Tibial nerve (tissue), 3 donors: ENCODE measurements at regions not wholly inside any gene's neighbourhood (a gene's known extent, or its start where the extent isn't known, plus 50 kb on each side); places are given as distances from the start of the nearest gene placed in this dataset.

ENCODE experiments used
- POLR2A ChIP-seq, 2 donors: fragments of 450-650 bp; IDR thresholded peaks; one replicate each; pipeline ENCODE4 v1.6.1; 2017; ENCODE audit warnings: antibody characterized with exemption in 2 of 2, mild to moderate bottlenecking in 2 of 2, moderate library complexity in 2 of 2
- TF ChIP-seq, protein P1 (sequence below), 5 experiments: fragments of 200-600 bp in 3 of 5; fragments of 450-650 bp in 2 of 5; sonication (generic) in 3 of 5; IDR thresholded peaks; one replicate each; pipeline ENCODE4 v1.5.1; 2016 to 2019; ENCODE audit warnings: antibody characterized with exemption in 5 of 5, mild to moderate bottlenecking in 3 of 5, moderate library complexity in 2 of 5

DNA sequence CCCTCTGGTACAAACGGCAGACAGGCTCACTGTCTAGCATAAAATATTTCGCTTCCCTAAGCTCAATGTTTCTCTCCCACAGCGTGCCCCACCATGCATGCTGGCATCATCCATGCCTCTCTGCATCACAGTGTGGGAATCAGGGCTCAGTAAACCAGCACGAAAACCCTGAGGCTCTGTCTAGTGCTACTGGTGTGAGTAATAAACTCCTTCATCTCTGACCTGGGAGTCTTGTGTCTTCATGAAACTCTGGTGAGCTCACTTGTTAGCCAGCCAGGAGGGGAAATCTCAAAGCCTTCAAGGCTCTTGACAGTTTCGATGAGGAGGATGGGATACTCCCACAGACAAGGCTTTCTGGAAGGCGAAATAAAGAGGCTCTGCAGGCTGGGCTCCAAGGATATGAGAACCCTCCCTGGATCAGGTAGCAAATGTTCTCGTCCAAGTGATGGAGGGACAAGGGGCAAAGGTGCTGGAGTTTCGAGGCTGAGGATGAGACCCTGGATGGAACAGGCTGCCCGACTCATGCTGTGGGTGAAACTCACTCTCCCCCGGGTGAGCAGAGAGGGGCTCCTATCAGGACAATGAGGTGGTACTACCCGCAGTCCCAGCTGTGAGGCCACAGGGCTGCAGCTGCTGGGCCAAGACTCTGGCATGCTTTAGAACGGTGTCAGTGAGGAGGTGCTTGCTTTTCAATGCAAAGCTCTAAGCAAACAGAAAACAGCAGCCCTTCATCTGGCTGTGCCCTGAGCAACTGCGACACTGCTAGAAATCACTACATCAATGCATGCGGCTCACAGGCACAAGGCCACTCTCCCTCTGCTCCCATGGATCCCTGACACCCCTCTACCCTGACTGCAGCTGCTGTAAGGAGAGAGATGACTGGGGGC is 69.3 kb downstream of the SHANK2 start:
- TF ChIP-seq, protein P1, sequence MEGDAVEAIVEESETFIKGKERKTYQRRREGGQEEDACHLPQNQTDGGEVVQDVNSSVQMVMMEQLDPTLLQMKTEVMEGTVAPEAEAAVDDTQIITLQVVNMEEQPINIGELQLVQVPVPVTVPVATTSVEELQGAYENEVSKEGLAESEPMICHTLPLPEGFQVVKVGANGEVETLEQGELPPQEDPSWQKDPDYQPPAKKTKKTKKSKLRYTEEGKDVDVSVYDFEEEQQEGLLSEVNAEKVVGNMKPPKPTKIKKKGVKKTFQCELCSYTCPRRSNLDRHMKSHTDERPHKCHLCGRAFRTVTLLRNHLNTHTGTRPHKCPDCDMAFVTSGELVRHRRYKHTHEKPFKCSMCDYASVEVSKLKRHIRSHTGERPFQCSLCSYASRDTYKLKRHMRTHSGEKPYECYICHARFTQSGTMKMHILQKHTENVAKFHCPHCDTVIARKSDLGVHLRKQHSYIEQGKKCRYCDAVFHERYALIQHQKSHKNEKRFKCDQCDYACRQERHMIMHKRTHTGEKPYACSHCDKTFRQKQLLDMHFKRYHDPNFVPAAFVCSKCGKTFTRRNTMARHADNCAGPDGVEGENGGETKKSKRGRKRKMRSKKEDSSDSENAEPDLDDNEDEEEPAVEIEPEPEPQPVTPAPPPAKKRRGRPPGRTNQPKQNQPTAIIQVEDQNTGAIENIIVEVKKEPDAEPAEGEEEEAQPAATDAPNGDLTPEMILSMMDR (IDR thresholded peaks at IDR 0.05) = no peak
- TF ChIP-seq POLR2A (IDR thresholded peaks at IDR 0.05) = no peak
